Motor neuron (in vitro differentiated cells): ENCODE measurements at regions not wholly inside any gene's neighbourhood (a gene's known extent, or its start where the extent isn't known, plus 50 kb on each side); places are given as distances from the start of the nearest gene placed in this dataset.

Experiments
- ATAC-seq, 8 experiments: fragments of 200-7000 bp; cut with Tn5 transposase; replicated peaks in 6 of 8; 2 replicates each; pipeline ENCODE4 v1.8.0; 2021; ENCODE audit warnings: mild to moderate bottlenecking in 8 of 8, moderate library complexity in 8 of 8
- H3K27ac ChIP-seq, 2 donors: fragments of 250-450 bp; sonication (Bioruptor Pico); 2 replicates each; pipeline ENCODE4 v1.9.0; 2021; ENCODE audit warnings: antibody characterized with exemption in 2 of 2, mild to moderate bottlenecking in 2 of 2, moderate library complexity in 1 of 2
- H3K4me1 ChIP-seq, 2 donors: fragments of 250-450 bp; sonication (Bioruptor Pico); replicated peaks in 1 of 2; 2 replicates each; pipeline ENCODE4 v1.6.1; 2021; ENCODE audit warnings: antibody characterized with exemption in 2 of 2, mild to moderate bottlenecking in 2 of 2, moderate library complexity in 1 of 2
- H3K4me3 ChIP-seq, 5 donors: fragments of 250-450 bp; sonication (Bioruptor Pico); 2 replicates each; pipeline ENCODE4 v1.9.0; 2021; ENCODE audit warnings: antibody characterized with exemption in 5 of 5, mild to moderate bottlenecking in 5 of 5, moderate library complexity in 4 of 5
- WGBS, 10 experiments: fragments of 450-650 bp; shearing (Covaris generic); methylation state at CpG; one replicate each; pipeline ENCODE4 v1.0.0; 2022; 5-methylcytosine and 5-hydroxymethylcytosine counted together
- in situ Hi-C, 9 experiments: fragments of 400-800 bp; cut with MboI; loops; one replicate each; pipeline ENCODE4 v1.15.0; 2021; ENCODE audit warnings: low sequenced_read_pairs in 9 of 9, low pct_unique_long_range_greater_than_20kb in 2 of 9; ENCODE audit not compliant: unreplicated experiment in 9 of 9

- ATAC-seq: no peak
- no peak overlapping the region for H3K4me3 ChIP-seq
- no peak overlapping the region for H3K27ac ChIP-seq
- H3K4me1 ChIP-seq: peaks cover 6 to 29% of the 10 kb centered on the region in 2 donors
- in situ Hi-C loops: no loop called here
- 40 to 100% (median 82%) methylated on average over 2 to 6 of the region's 6 CpGs; no CpG with 5 or more reads in 2 of the 10 experiments for WGBS, 10 experiments
Observed at GRCh38 chr16:55039042-55039441, 108.4 kb downstream of the IRX5 start.

DNA sequence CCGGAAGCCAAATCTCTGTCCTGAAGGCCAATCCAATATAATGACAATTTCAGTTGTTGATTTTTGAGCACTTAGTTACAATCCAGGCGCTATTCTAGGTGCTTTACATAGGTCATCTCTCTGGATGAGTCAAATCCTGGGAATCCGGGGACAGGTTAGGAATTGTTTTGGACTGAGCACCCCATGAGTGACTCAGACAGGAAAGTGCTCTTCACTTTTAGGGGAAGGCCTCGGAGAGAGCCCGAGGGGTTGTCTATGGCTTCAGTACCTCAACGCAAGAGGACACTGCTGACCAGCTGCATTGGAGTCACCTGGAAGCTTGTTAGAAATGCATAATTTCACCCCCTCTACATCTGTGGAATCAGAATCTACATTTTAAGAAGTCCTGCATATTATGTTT lies 108.8 kb downstream of the IRX5 start:
- H3K4me3 ChIP-seq: no peak overlapping the region
- ATAC-seq: no peak
- H3K27ac ChIP-seq: no peak overlapping the region
- H3K4me1 ChIP-seq: peaks cover 6 to 26% of the 10 kb centered on the region in 2 donors
- WGBS, 10 experiments: 51 to 100% (median 90%) methylated on average over 1 to 6 of the region's 6 CpGs; no CpG with 5 or more reads in 1 of the 10 experiments
- in situ Hi-C loops: no loop called here

DNA sequence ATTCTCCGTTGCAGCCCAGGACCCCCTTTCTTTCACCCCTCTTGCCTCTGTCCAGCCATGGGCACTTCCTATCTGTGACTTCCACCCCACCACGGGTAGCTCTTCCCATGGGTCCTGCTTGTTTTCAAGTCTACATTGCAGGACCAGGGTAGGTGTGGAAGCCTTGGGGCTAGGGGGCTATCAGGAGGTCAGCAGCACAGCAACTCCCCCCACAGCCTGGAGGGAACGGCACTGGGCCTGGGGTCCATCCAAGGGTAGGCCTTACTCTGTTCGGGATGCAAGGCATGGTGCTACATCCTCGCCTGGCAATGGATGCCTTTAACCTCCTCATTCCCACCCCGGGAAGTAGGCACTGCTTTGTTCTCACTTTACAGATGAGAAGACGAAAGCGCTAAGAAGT lies 109.3 kb downstream of the IRX5 start:
- in situ Hi-C loops: no loop called here
- WGBS, 10 experiments: 60 to 100% (median 73%) methylated on average over 1 to 4 of the region's 8 CpGs; no CpG with 5 or more reads in 5 of the 10 experiments
- Histone ChIP-seq H3K4me1 (peaks cover 6 to 22% of the 10 kb centered on the region in 2 donors), H3K27ac (no peak overlapping the region), H3K4me3 (no peak overlapping the region)
- ATAC-seq: no peak

DNA sequence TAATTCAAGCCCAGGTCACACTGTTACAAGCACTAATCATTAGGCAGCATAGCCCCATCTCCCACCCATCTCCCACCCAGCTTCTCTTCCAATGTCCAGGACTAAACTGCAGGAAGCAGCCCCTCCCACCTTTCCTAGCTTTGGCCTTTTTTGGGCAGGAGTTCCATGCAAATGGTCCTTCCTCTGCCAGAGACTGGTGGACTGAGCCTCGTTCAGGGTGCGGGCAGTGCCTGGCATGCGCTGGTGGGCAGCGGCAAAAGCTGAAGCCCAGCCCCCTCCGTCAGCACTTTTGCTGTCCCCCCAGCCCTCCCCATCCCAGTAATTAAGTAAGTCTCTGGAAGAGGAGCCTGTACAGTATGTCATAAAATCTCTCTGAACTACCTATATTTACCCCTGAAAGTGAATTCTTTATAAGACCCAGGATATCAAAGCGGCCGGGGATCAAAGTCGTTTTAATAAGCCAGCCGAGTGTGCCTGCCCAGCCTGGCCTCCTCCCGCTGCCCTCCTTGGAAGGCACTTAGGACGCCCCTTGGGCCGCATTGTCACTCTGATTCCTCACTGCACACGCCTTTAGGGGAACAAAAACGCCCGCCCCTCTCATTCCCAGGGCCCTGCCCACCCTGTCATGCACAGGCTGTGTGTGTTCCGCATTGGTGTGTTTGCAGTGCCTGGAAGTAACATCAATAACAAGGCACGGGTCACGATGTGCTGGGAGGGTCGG lies 109.9 kb downstream of the IRX5 start:
- no peak overlapping the region for H3K27ac ChIP-seq
- no peak overlapping the region for H3K4me3 ChIP-seq
- peaks cover 6 to 20% of the 10 kb centered on the region in 2 donors for H3K4me1 ChIP-seq
- in situ Hi-C loops: no loop called here
- WGBS, 10 experiments: 36 to 86% (median 69%) methylated on average over 1 to 6 of the region's 19 CpGs; no CpG with 5 or more reads in 6 of the 10 experiments
- no peak for ATAC-seq

- in situ Hi-C loops: no loop called here
- ATAC-seq: no peak
- H3K27ac ChIP-seq: no peak overlapping the region
- H3K4me3 ChIP-seq: no peak overlapping the region
- H3K4me1 ChIP-seq: peaks cover 6 to 20% of the 10 kb centered on the region in 2 donors
- 17 to 100% (median 80%) methylated on average over 1 to 3 of the region's 3 CpGs; no CpG with 5 or more reads in 3 of the 10 experiments for WGBS, 10 experiments
Observed at GRCh38 chr16:55041540-55042234, 111.0 kb downstream of the IRX5 start.

- 80 to 100% (median 94%) methylated on average over 1 to 7 of the region's 13 CpGs; no CpG with 5 or more reads in 6 of the 10 experiments for WGBS, 10 experiments
- ATAC-seq: no peak
- in situ Hi-C loops: no loop called here
- H3K4me1 ChIP-seq: peaks cover 6 to 16% of the 10 kb centered on the region in 2 donors
- H3K4me3 ChIP-seq: no peak overlapping the region
- no peak overlapping the region for H3K27ac ChIP-seq
Observed at GRCh38 chr16:55042556-55043432, 112.1 kb downstream of the IRX5 start.

DNA sequence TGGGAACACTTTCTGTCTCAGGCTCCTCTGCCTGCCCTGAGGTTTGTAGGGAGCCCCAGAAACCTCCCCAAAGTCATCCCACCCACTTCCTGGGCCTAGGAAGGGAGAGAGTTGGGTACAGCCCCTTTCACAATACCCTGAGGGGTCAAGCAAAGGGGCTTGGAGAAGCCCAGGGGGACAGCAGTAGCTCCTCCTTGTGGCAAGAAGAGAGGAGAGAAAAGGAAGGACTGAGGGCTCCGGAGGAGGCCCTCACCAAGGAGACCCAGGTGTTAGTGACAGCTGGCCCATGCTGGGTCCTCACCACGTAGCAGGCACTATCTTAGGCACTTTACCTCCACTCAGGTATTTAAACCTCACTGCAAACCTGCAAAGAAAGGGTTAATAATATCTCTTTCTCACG lies 112.8 kb downstream of the IRX5 start:
- Histone ChIP-seq H3K27ac (no peak overlapping the region), H3K4me1 (peaks cover under 1 to 9% of the 10 kb centered on the region in 2 donors), H3K4me3 (no peak overlapping the region)
- ATAC-seq: no peak
- in situ Hi-C loops: no loop called here
- WGBS, 10 experiments: 0 to 100% (median 50%) methylated on average over 1 to 3 of the region's 3 CpGs; no CpG with 5 or more reads in 5 of the 10 experiments

- in situ Hi-C loops: no loop called here
Observed at GRCh38 chr16:55044201-55044975, 113.7 kb downstream of the IRX5 start.

DNA sequence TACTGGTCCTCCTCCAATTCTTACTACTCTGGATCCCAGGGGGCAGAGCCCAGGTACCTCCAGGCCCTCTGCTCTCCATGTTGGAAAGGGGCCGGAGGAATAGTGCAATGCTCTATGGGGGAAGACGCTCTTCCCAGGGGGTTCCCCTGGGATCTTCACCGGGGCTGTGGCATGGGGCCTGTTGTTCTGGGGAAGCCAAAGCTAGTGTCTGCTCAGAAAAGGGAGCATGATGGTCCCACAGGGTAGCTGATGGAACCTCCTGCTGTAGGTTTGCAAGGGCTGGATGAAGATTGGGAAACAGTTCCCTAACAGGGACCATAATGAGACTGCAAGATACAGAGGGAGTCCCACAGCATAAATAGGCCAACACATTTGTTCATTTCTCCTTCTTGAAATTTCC lies 114.7 kb downstream of the IRX5 start:
- WGBS, 10 experiments: 56 to 100% (median 81%) methylated on average over 1 to 3 of the region's 3 CpGs; no CpG with 5 or more reads in 4 of the 10 experiments
- Histone ChIP-seq H3K4me1 (peaks cover 0 to 6% of the 10 kb centered on the region in 2 donors), H3K27ac (no peak overlapping the region), H3K4me3 (no peak overlapping the region)
- no peak for ATAC-seq
- in situ Hi-C loops: no loop called here

More at GRCh38 chr16:55044201-55044975, 113.7 kb downstream of the IRX5 start:
- no peak overlapping the region for H3K27ac ChIP-seq
- H3K4me1 ChIP-seq: peaks cover 0 to 6% of the 10 kb centered on the region in 2 donors
- no peak overlapping the region for H3K4me3 ChIP-seq
- WGBS, 10 experiments: 80 to 83% (median 82%) methylated on average over 1 to 8 of the region's 11 CpGs; no CpG with 5 or more reads in 7 of the 10 experiments
- ATAC-seq: peak in 2 of 8 experiments; percentile 54 to 81

DNA sequence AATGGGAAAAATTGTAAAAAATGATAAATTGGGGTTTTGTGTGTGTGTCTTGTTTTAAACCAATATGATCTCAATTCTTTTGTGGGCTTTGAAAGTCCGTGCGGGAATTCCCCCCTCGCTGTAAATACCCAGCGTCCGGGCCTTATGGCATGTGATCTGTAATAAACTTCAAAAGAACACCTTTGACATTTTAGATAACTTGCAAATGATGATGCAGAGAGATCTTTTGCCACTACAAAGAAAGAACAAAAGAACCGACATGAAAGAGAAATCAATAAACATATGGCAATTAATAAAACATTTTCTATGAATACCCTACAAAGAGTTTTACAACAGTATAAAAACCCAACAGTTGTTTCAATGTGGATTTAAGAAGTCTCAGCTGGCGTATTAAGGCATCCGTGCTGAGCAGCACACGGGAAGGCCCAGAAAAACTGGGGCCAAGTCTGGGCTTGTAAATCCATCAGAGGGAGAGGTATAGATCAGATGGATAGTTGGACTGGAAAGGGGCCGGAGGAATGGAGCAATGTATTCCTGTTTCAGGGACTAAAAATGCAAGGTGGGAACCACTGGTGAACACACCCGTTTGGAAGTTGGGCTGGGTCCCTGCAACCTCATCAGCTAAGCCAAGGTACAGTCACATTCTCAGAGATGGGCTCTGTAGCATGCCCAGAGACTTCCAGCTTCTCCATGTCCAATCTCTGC lies 115.2 kb downstream of the IRX5 start:
- Histone ChIP-seq H3K4me3 (no peak overlapping the region), H3K4me1 (peaks cover 0 to 6% of the 10 kb centered on the region in 2 donors), H3K27ac (no peak overlapping the region)
- WGBS, 10 experiments: 39 to 97% (median 84%) methylated on average over 1 to 11 of the region's 11 CpGs; no CpG with 5 or more reads in 1 of the 10 experiments
- in situ Hi-C loops: no loop called here
- ATAC-seq: no peak

GRCh38 chr16:55046513-55046912 lies 115.8 kb downstream of the IRX5 start:
- in situ Hi-C loops: no loop called here
- Histone ChIP-seq H3K4me3 (no peak overlapping the region), H3K4me1 (peaks cover 0 to 6% of the 10 kb centered on the region in 2 donors), H3K27ac (no peak overlapping the region)
- WGBS, 10 experiments: 25 to 100% (median 93%) methylated on average over 1 to 5 of the region's 6 CpGs; no CpG with 5 or more reads in 2 of the 10 experiments
- ATAC-seq: no peak

- H3K27ac ChIP-seq: no peak overlapping the region
- no peak for ATAC-seq
- H3K4me3 ChIP-seq: no peak overlapping the region
- peaks cover 0 to 6% of the 10 kb centered on the region in 2 donors for H3K4me1 ChIP-seq
- in situ Hi-C loops: no loop called here
- WGBS, 10 experiments: 59 to 100% (median 80%) methylated on average over 1 to 4 of the region's 4 CpGs; no CpG with 5 or more reads in 3 of the 10 experiments
Observed at GRCh38 chr16:55046916-55047315, 116.3 kb downstream of the IRX5 start.
